ENCODE measurements at regions not wholly inside any gene's neighbourhood (a gene's known extent, or its start where the extent isn't known, plus 50 kb on each side); places are given as distances from the start of the nearest gene placed in this dataset.

- in situ Hi-C loops (cut with MboI) = no loop called here
- CTCF ChIA-PET = no interaction called here
- Histone ChIP-seq H3K9me3 (replicated peaks; ENCODE audit: control insufficient read depth, insufficient read depth, low read length) (no peaks in the 10 kb centered on the region), H3K4me3 (no peak overlapping the region), H4K20me1 (ENCODE audit: control insufficient read depth, insufficient read depth) (no peaks in the 10 kb centered on the region), H3K4me2 (ENCODE audit: control insufficient read depth, insufficient read depth) (no peak overlapping the region), H3K36me3 (ENCODE audit: control insufficient read depth in 2 of 2, insufficient read depth in 2 of 2, low read length in 1 of 2) (no peaks in the 10 kb centered on the region), H3K4me1 (ENCODE audit: control insufficient read depth, insufficient read depth, low read length) (no peaks in the 10 kb centered on the region), H2AFZ (ENCODE audit: control insufficient read depth, low read depth, low read length) (no peak overlapping the region), H3K27me3 (replicated peaks in 1 of 2; ENCODE audit: control insufficient read depth in 2 of 2, insufficient read depth in 2 of 2, low read length in 1 of 2) (peaks cover 0 to 7% of the 10 kb centered on the region in 2 experiments; a peak in 2 of 4 replicates), H3K9ac (ENCODE audit: control insufficient read depth, insufficient read depth, low read length) (no peak overlapping the region), H3K79me2 (ENCODE audit: control insufficient read depth, insufficient read depth, low read length) (no peaks in the 10 kb centered on the region), H3K27ac (ENCODE audit: control insufficient read depth, insufficient read depth) (no peak overlapping the region)
- TF ChIP-seq MEF2A (IDR thresholded peaks at IDR 0.05; ENCODE audit: insufficient read depth, low read depth, low read length) (no peak), NFYA (IDR thresholded peaks at IDR 0.05; ENCODE audit: borderline replicate concordance, low read depth, low read length) (no peak), ATF7 (IDR thresholded peaks at IDR 0.05; ENCODE audit: low read depth) (no peak)
- RAD21 ChIA-PET (ENCODE audit: unreplicated experiment) = no interaction called here
- POLR2A ChIA-PET = no interaction called here
- DNase-seq (ENCODE audit: low read depth, low spot score) = no peak
- no peak for FAIRE-seq
- intact Hi-C loops (cut with micrococcal nuclease; ENCODE audit: unreplicated experiment) = no loop called here
- SMC1A ChIA-PET (ENCODE audit: uncharacterized antibody, unreplicated experiment) = no interaction called here
- no TSS peak for BruUV-seq (replicated peaks)
- WGBS (ENCODE audit: insufficient coverage, insufficient replicate concordance, low lambda C conversion rate, missing lambda C conversion rate) = 35% methylated on average over 1 of the region's 1 CpG
- no peak for ATAC-seq
Measured at GRCh38 chr20:22752324-22752723, 168.0 kb upstream of the FOXA2 start.

GRCh38 chr20:22757424-22758183 lies 173.2 kb upstream of the FOXA2 start:
- DNase-seq (ENCODE audit: low read depth, low spot score) (no peak), FAIRE-seq (no peak), ATAC-seq (no peak)
- no TSS peak for BruUV-seq (replicated peaks)
- Histone ChIP-seq H3K4me1 (ENCODE audit: control insufficient read depth, insufficient read depth, low read length) (no peaks in the 10 kb centered on the region), H3K4me3 (no peak overlapping the region), H3K27ac (ENCODE audit: control insufficient read depth, insufficient read depth) (no peak overlapping the region), H2AFZ (ENCODE audit: control insufficient read depth, low read depth, low read length) (no peak overlapping the region), H3K4me2 (ENCODE audit: control insufficient read depth, insufficient read depth) (no peak overlapping the region), H3K9me3 (replicated peaks; ENCODE audit: control insufficient read depth, insufficient read depth, low read length) (no peaks in the 10 kb centered on the region), H3K27me3 (replicated peaks in 1 of 2; ENCODE audit: control insufficient read depth in 2 of 2, insufficient read depth in 2 of 2, low read length in 1 of 2) (peaks cover 0 to 7% of the 10 kb centered on the region in 2 experiments; a peak in 2 of 4 replicates), H4K20me1 (ENCODE audit: control insufficient read depth, insufficient read depth) (no peaks in the 10 kb centered on the region), H3K9ac (ENCODE audit: control insufficient read depth, insufficient read depth, low read length) (no peak overlapping the region), H3K79me2 (ENCODE audit: control insufficient read depth, insufficient read depth, low read length) (no peaks in the 10 kb centered on the region), H3K36me3 (ENCODE audit: control insufficient read depth in 2 of 2, insufficient read depth in 2 of 2, low read length in 1 of 2) (no peaks in the 10 kb centered on the region)
- TF ChIP-seq MLLT1 (IDR thresholded peaks at IDR 0.05) = no peak
- peak; percentile 21; the same call in 1 of the 2 replicates for TF ChIP-seq PKNOX1 (IDR thresholded peaks at IDR 0.05)
- RAD21 ChIA-PET (ENCODE audit: unreplicated experiment) = no interaction called here
- POLR2A ChIA-PET = no interaction called here
- CTCF ChIA-PET = no interaction called here
- SMC1A ChIA-PET (ENCODE audit: uncharacterized antibody, unreplicated experiment) = no interaction called here
- in situ Hi-C loops (cut with MboI) (no loop called here), intact Hi-C loops (cut with micrococcal nuclease; ENCODE audit: unreplicated experiment) (no loop called here)
- WGBS (ENCODE audit: insufficient coverage, insufficient replicate concordance, low lambda C conversion rate, missing lambda C conversion rate) = 7% methylated on average over 10 of the region's 10 CpGs

All from GM12878 (cell line).